HG02759 (cell line): ENCODE measurements at regions not wholly inside any gene's neighbourhood (a gene's known extent, or its start where the extent isn't known, plus 50 kb on each side); places are given as distances from the start of the nearest gene placed in this dataset.
"Not testable (repeated sequence)": the region's sequence is repeated elsewhere in the genome, so short reads cannot be mapped to it uniquely, and the experiment has no call there.

Experiments used
- ATAC-seq: cut with Tn5 transposase; IDR thresholded peaks from one replicate; pipeline ENCODE4 v1.9.1; 2021; ENCODE audit warnings: mild to moderate bottlenecking, moderate library complexity; ENCODE audit not compliant: unreplicated experiment

DNA sequence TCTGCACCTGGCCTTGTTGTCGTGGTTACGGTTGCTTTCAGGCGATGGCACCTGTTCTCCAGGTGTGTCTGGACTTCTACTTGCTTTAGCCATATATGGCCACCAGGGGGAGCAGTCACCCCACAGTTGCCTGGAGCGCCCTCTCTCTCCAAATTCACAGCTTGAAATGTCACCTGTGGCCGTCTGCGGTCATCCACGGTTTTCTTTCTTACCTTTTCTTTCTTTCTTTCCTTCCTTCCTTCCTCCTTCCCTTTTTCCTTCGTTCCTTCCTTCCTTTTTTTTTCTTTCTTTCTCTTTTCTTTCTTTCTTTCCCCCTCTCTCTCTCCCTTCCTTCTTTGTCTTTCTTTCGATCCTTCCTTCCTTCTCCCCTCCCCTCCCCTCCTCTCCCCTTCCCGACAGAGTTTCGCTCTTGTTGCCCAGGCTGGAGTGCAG, 150.5 kb upstream of the VKORC1L1 start:
- peak; percentile 80 for ATAC-seq

DNA sequence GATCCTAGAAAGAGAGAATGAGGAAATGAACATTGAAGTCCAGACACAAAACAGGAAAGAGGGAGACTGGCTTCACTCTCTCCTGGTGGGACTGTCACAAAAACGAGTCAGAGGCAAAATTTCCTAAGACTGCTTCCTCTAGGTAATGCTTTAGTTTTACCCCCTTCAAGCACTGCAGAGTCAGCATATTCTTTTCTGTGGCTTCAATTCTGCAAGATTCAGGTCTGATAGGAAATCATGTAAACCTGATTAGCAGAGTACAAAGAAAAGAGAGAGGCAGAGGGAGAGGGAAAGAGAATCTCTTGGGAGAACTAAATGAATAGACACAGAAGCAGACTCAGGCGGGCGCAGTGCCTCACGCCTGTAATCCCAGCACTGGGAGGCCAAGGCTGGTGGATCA, 145.7 kb upstream of the VKORC1L1 start:
- ATAC-seq: not testable (repeated sequence)

DNA sequence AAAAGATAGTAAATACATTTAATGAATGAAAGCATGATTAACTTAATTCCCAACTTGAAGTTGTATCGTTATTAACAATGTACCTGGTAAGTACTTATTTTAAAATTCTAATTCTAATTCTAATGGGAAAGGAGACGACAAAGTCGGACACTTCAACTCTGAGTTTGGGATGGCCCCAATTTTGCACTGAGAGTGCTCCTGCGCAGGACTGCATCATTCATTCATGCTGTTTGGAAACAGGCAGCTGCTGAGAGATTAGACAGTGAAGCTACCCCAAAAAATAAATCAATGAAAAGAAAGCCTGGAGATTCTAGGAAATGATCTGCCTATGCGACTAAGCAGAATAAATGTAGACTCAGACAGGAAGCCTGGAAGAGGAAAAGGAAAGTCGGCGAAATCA, 141.7 kb upstream of the VKORC1L1 start:
- no peak for ATAC-seq

GRCh38 chr7:65731562-65732035, 141.3 kb upstream of the VKORC1L1 start:
- ATAC-seq: peak; percentile 75

DNA sequence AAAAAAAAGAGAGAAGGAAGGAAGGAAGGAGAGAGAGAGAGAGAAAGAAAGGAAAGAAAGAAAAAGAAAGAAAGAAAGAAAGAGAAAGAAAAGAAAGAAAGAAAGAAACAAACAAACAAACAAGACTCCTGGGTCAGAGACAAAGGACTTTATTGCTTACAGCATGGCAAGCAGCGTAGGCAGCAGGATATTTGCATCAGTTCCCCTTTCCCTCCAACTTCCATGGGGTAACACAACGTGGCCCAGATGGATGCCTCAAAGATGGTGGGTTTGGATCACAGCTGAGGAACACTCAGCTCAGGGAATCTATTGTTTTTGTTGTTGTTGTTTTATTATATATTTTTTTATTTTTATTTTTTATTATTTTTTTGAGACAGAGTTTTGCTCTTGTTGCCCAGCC, 128.5 kb upstream of the VKORC1L1 start:
- no peak for ATAC-seq

DNA sequence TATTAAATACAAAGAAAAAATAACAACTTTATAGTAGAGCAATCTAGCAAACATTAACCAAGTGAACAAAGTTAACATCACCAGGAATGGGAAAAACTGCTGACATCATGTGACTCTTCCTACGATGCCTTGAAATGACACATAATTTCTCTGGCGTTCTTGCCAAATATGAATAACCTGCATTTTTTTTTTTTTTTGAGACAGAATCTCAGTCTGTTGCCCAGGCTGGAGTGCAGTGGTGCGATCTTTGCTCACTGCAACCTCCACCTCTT, 126.5 kb upstream of the VKORC1L1 start:
- no peak for ATAC-seq

DNA sequence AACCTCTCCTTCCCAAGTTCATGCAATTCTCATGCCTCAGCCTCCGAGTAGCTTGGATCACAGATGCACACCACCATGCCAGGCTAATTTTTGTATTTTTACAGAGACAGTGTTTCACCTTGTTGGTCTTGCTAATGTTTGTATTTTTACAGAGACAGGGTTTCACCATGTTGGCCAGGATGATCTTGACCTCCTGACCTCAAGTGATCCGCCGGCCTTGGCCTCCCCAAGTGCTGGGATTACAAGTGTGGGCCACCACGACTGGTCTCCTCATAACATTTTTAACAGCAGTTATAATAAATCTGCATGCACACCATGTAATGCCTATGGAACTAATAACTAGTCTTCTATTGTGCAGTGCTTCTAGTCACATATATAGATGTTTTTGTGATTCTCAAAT, 123.8 kb upstream of the VKORC1L1 start:
- no peak for ATAC-seq

- ATAC-seq: no peak
Observed at GRCh38 chr7:65749518-65749917, 123.4 kb upstream of the VKORC1L1 start.

- ATAC-seq: peak; percentile 99
Observed at GRCh38 chr7:65750511-65751344, 122.1 kb upstream of the VKORC1L1 start.

DNA sequence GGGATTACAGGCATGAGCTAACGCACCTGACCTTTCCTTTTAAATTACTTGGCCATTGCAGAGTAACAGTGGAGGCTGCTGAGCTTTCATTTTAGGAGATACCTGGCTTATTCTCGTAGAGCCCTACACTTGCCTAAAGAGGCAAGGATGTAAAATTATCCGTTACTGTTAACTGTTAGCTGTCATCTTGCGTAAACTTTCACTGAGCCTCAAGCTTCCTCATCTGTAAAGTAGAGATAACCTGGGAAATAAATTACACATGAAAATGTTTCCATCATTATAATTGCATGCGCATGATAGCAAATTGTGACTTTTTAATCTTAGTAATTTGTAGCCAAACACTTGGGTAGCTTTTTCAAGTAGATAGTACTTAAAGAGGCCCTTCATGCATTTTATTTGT, 118.8 kb upstream of the VKORC1L1 start:
- ATAC-seq: not testable (repeated sequence)

- ATAC-seq: not testable (repeated sequence)
Observed at GRCh38 chr7:65758991-65759390, 113.9 kb upstream of the VKORC1L1 start.

DNA sequence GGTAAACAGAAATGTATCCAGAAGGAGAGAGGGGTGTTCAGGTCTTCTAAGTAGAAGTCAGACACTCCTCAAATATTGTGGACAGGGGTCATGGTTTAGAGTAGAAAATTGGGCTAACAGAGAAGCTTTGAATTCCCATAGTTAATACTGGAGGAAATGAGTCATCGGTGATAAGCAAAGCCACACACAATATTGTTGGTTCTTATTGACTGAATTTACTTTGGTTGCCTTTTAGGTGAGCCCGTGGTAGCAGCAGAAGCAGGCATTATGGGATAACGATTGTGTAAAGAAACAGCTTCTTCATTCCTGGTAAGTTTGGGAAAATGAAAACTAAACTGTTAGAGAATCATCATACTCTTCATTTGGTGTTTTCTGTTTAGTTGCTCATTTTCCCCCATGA, 110.2 kb upstream of the VKORC1L1 start:
- not testable (repeated sequence) for ATAC-seq

DNA sequence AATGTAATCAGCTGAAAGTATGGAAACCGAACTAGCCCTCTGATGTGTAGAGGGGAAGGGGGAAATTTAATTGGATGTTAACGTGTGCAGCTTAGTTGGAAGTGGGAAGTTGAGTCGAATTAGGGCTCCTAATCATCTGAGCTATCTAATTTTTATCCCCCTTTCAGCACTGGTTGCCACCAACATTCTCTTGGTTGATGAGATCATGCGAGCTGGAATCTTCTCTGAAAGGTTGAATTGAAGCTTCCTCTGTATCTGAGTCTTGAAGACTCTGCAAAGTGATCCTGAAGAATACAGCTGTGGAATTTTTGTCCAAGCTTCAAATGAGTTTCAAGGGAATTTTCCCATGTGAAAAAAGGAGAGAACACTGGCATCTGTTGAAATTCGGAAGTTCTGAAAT, 109.8 kb upstream of the VKORC1L1 start:
- ATAC-seq: not testable (repeated sequence)

DNA sequence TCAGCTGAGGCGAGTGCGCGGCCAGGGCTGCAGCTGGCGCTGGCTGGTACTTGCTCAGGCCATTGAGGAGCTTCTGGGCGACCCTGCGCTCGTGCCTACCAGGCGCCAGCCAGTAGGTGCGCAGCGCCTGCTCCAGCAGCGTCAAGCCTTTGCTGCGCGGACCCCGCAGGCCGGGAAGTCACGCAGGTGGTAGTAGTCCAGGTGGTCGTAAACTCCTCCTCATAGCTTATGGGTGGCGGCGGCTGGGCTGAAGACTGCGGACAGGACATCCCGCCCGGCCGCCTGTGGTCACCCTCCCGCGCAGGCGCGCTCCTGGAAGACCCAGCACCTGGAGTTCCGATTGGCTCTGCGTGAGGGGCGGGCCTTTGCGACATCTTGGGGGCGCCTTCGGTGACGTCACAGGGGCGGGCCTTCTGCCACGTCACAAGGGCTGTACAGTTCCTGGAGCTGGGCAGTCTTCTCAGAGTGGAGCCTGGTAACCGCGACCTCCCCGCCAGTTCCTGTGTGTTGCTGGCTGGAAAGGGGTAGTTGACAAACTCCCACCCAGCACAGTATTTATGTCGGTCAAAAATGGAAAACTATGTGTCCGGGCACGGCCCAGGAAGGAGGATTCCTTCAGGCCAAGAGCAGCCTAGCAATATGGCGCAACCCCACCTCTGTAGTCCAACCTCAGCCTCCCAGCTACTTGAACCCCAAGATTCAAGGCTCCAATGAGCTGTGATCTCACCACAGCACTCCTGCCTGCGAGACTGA, 102.2 kb upstream of the VKORC1L1 start:
- ATAC-seq: peak; percentile 97

DNA sequence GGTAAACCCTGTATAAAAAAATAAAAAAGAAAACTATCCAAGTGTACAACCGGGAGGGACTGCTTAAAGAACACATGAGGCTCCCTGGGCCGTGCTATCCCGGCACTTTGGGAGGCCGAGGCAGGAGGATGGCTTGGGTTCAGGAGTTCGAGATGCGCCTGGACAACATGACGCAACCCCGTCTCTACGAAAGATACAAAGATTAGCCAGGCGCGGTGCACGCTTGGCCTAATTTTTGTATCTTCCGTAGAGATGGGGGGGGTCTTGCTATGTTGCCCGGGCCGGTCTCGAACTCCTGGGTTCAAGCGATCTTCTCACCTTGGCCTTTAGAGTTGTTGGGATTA, 101.7 kb upstream of the VKORC1L1 start:
- ATAC-seq: not testable (repeated sequence)

DNA sequence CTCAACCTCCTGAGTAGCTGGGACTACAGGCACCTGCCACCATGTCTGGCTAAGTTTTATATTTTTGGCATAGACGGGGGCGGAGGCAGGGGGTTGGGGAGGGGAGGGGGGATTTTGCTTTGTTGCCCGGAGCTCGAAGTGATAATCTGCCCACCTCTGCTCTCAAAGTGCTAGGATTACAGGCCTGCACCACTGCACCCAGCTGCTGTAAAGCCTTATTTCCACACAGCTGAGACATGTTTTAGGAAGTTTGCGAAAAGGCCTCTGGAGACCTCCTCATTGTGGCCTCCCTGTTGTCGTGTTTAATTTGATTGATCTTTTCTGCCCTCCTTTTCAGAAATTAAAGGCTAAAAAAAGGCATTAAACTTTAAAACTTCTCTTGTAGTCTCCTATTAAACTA, 96.2 kb upstream of the VKORC1L1 start:
- ATAC-seq: not testable (repeated sequence)

- ATAC-seq: not testable (repeated sequence)
Observed at GRCh38 chr7:65789943-65790342, 82.9 kb upstream of the VKORC1L1 start.

- not testable (repeated sequence) for ATAC-seq
Observed at GRCh38 chr7:65791788-65792187, 81.1 kb upstream of the VKORC1L1 start.

DNA sequence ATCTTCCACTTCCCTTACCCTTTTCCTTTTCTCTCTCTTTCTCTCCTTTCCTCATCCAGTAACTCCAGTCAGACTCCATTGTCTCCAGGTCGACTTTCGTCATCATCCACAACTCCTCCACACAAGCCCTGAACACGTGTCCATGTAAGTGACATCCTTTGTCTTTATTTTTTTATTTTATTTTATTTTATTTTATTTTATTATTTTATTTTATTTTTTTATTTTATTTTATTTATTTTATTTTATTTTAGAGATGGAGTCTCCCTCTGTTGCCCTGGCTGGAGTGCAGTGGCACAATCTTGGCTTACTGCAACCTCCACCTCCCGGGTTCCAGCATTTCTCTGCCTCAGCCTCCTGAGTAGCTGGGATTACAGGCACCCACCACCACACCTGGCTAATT, 80.1 kb upstream of the VKORC1L1 start:
- not testable (repeated sequence) for ATAC-seq

DNA sequence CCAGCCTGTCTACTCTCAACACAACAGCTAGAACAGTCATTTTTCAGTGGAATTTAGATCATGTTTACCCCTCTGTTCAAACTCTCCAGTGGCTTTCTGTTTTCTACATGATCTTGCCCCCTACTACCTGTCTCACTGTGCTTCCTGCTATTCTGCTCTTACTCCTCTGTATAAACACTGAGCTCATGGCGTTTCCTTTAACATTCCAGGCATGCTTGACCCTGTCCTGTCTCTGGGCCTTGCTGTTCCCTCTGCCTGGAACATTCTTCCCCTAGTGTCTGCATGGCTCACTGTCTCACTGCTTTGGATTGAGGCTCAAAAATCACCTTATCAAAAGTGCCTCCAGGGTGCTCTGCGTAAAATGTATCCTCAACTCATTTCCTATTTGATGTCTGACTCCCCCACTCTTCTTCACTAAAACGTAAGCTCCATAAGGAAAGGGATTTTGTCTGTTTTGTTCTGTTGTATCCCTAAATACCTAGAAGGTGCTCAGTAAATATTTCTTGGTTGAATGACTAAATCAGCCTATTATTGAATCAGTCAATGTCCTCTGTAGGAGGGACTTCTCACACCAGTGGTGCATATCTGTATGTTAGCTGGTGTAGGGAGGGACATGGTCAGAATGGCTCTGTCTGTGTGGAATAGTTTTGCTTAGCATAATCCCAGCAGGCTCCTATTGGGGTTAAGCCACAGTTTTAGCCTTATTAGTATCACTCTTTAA, 78.0 kb upstream of the VKORC1L1 start:
- ATAC-seq: not testable (repeated sequence)

GRCh38 chr7:65795392-65795716, 77.5 kb upstream of the VKORC1L1 start:
- not testable (repeated sequence) for ATAC-seq

DNA sequence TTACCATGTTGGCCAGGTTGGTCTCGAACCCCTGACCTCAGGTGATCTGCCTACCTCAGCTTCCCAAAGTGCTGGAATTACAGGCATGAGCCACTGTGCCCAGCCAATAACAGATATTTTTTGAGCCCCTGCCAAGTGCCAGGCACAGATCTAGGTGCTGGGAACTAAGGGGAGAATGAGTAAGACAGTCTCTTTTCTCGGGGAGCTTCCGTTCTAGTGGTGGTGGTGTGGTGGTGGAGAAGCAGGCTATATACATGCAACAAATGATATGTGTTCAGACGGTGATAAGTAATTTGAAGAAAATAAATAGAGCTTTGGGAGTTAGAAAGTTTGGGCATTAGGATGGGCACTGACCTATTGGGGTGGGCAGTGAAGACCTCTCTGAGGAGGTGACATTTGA, 76.7 kb upstream of the VKORC1L1 start:
- ATAC-seq: no peak
